Panc1 (cell line): ENCODE measurements at regions not wholly inside any gene's neighbourhood (a gene's known extent, or its start where the extent isn't known, plus 50 kb on each side); places are given as distances from the start of the nearest gene placed in this dataset.

Experiments
- ATAC-seq: fragments of 200-7000 bp; cut with Tn5 transposase; 2 replicates; pipeline ENCODE4 v1.9.1; 2020; ENCODE audit warnings: mild to moderate bottlenecking, moderate library complexity
- BruUV-seq: library from RNA; stranded (reverse); fragments of 400-500 nt; replicated peaks from 2 replicates; lab custom pipeline; 2021; lab: Mats Ljungman, UMichigan
- CTCF ChIA-PET: fragments of 300-600 bp; sonication (Branson Sonifier 250); formaldehyde crosslinking; loops from one replicate; lab custom pipeline; 2022; ENCODE audit warnings: antibody characterized with exemption; lab: Charles Lee
- POLR2A ChIA-PET: fragments of 300-600 bp; sonication (Branson Sonifier 250); formaldehyde crosslinking; loops from one replicate; lab custom pipeline; 2022; ENCODE audit warnings: antibody characterized with exemption; lab: Charles Lee
- DNase-seq: peaks from one replicate; pipeline ENCODE4 v3.0.0-alpha.2; 2010; ENCODE audit warnings: low read depth, low spot score
- H3K27ac ChIP-seq: 2 replicates; pipeline ENCODE4 v1.5.1; 2011; ENCODE audit warnings: mild to moderate bottlenecking, low read length, inconsistent platforms
- H3K27me3 ChIP-seq: fragments of 200-500 bp; sonication (Bioruptor generic); 2 replicates; pipeline ENCODE4 v1.6.0; 2014; ENCODE audit warnings: low read length, inconsistent platforms; ENCODE audit not compliant: control insufficient read depth, insufficient read depth
- H3K36me3 ChIP-seq: fragments of 200-500 bp; sonication (Bioruptor generic); 2 replicates; pipeline ENCODE4 v1.5.1; 2014; ENCODE audit warnings: inconsistent platforms, mild to moderate bottlenecking, low read length, moderate library complexity; ENCODE audit not compliant: control insufficient read depth, insufficient read depth
- H3K4me1 ChIP-seq: 2 replicates; pipeline ENCODE4 v1.5.1; 2011; ENCODE audit warnings: inconsistent platforms, mild to moderate bottlenecking, low read length, moderate library complexity; ENCODE audit not compliant: control insufficient read depth, insufficient read depth
- H3K4me3 ChIP-seq, 2 experiments: 2 replicates each; pipeline ENCODE4 v1.5.1; 2011 to 2012; ENCODE audit warnings: low read depth in 2 of 2, low read length in 2 of 2, mild to moderate bottlenecking in 2 of 2, inconsistent platforms in 1 of 2, moderate library complexity in 1 of 2
- H3K9me3 ChIP-seq: fragments of 200-500 bp; sonication (Bioruptor generic); 2 replicates; pipeline ENCODE4 v1.5.1; 2014; ENCODE audit warnings: low read depth, mild to moderate bottlenecking, inconsistent platforms, low read length, moderate library complexity; ENCODE audit not compliant: control insufficient read depth, insufficient read depth
- CTCF ChIP-seq: fragments of 450-650 bp; IDR thresholded peaks from 2 replicates; pipeline ENCODE4 v1.5.1; 2017; ENCODE audit warnings: mild to moderate bottlenecking
- POLR2AphosphoS5 ChIP-seq: IDR thresholded peaks from 2 replicates; pipeline ENCODE4 v1.6.1; 2012; ENCODE audit warnings: mild to moderate bottlenecking, low read depth, low read length, moderate library complexity
- REST ChIP-seq, 2 experiments: IDR thresholded peaks; 2 replicates each; pipeline ENCODE4 v1.6.1; 2011 to 2012; ENCODE audit warnings: low read depth in 2 of 2, control low read depth in 1 of 2, low read length in 1 of 2, mild to moderate bottlenecking in 1 of 2, moderate library complexity in 1 of 2; ENCODE audit not compliant: insufficient read depth in 1 of 2
- SIN3A ChIP-seq: IDR thresholded peaks from 2 replicates; pipeline ENCODE4 v1.6.1; 2012; ENCODE audit warnings: low read depth, mild to moderate bottlenecking, low read length, moderate library complexity, borderline replicate concordance; ENCODE audit not compliant: insufficient read depth
- TCF7L2 ChIP-seq: IDR thresholded peaks from 2 replicates; pipeline ENCODE4 v1.6.1; 2011; ENCODE audit warnings: mild to moderate bottlenecking, low read depth, low read length, inconsistent platforms
- in situ Hi-C: cut with HindIII; loops from 2 replicates; pipeline ENCODE4 v1.10.0; 2016; ENCODE audit warnings: low sequenced_read_pairs, low pct_unique_long_range_greater_than_20kb
- intact Hi-C: fragments of 100-400 bp; cut with micrococcal nuclease; formaldehyde crosslinking; loops from one replicate; pipeline ENCODE4 v1.10.0; 2022; ENCODE audit not compliant: unreplicated experiment

- H3K9me3 ChIP-seq: no peaks in the 10 kb centered on the region
- no peak for DNase-seq
- intact Hi-C loops: no loop called here
- BruUV-seq: no TSS peak
- ATAC-seq: no peak
- CTCF ChIA-PET: no interaction called here
- H3K27me3 ChIP-seq: no peaks in the 10 kb centered on the region
- no peaks in the 10 kb centered on the region for H3K36me3 ChIP-seq
- in situ Hi-C loops: no loop called here
- H3K4me1 ChIP-seq: no peaks in the 10 kb centered on the region
- no peak overlapping the region for H3K27ac ChIP-seq
- POLR2A ChIA-PET: no interaction called here
- TF ChIP-seq TCF7L2: no peak
- TF ChIP-seq CTCF: no peak
- TF ChIP-seq REST (IDR thresholded peaks at IDR 0.05; ENCODE audit: insufficient read depth in 1 of 2, low read depth in 2 of 2, low read length in 1 of 2): no peak
- no peak for TF ChIP-seq SIN3A
- no peak for TF ChIP-seq POLR2AphosphoS5
- no peak overlapping the region for H3K4me3 ChIP-seq
Observed at GRCh38 chr15:56786966-56787365, 53.7 kb upstream of the ZNF280D start.

- Histone ChIP-seq H3K36me3 (no peaks in the 10 kb centered on the region), H3K4me3 (no peak overlapping the region), H3K4me1 (no peaks in the 10 kb centered on the region), H3K27ac (no peak overlapping the region), H3K27me3 (no peaks in the 10 kb centered on the region), H3K9me3 (no peaks in the 10 kb centered on the region)
- intact Hi-C loops (no loop called here), in situ Hi-C loops (no loop called here)
- no TSS peak for BruUV-seq
- DNase-seq (no peak), ATAC-seq (no peak)
- CTCF ChIA-PET: interaction anchor here (0.6 kb wide), 1 partner anchor 86 kb away, joined by 3 read pairs; no protein-coding TSS in a partner anchor
- POLR2A ChIA-PET: no interaction called here
- TF ChIP-seq REST (IDR thresholded peaks at IDR 0.05; ENCODE audit: insufficient read depth in 1 of 2, low read depth in 2 of 2, low read length in 1 of 2): no peak
- no peak for TF ChIP-seq POLR2AphosphoS5
- no peak for TF ChIP-seq TCF7L2
- TF ChIP-seq SIN3A: no peak
- TF ChIP-seq CTCF: no peak
Observed at GRCh38 chr15:56783857-56784661, 50.8 kb upstream of the ZNF280D start.
